HL-60 (cell line): ENCODE measurements at regions not wholly inside any gene's neighbourhood (a gene's known extent, or its start where the extent isn't known, plus 50 kb on each side); places are given as distances from the start of the nearest gene placed in this dataset.

ENCODE experiments used
- CTCF ChIP-seq: IDR thresholded peaks from one replicate; pipeline ENCODE4 v1.5.1; 2011; ENCODE audit warnings: low read length, control low read depth, inconsistent platforms; ENCODE audit not compliant: insufficient read depth
- POLR2AphosphoS5 ChIP-seq: IDR thresholded peaks from 2 replicates; pipeline ENCODE4 v1.6.1; 2012; ENCODE audit warnings: low read depth

GRCh38 chr3:193935916-193936315, 200.0 kb upstream of the HES1 start:
- TF ChIP-seq CTCF (no peak), POLR2AphosphoS5 (no peak)
